Lower lobe of right lung (tissue), 2 donors: ENCODE measurements at regions not wholly inside any gene's neighbourhood (a gene's known extent, or its start where the extent isn't known, plus 50 kb on each side); places are given as distances from the start of the nearest gene placed in this dataset.

Source experiments
- ATAC-seq, 2 donors: fragments of 200-7000 bp; cut with Tn5 transposase; one replicate each; pipeline ENCODE4 v1.9.1; 2020 to 2022; ENCODE audit warnings: mild to moderate bottlenecking in 2 of 2, moderate library complexity in 2 of 2
- DNase-seq: peaks from one replicate; pipeline ENCODE4 v3.0.0-alpha.2; 2020
- H3K27ac ChIP-seq: fragments of 200-600 bp; one replicate; pipeline ENCODE4 v1.8.0; 2022
- H3K27me3 ChIP-seq: fragments of 200-600 bp; one replicate; pipeline ENCODE4 v1.8.0; 2022; ENCODE audit warnings: low read depth
- H3K36me3 ChIP-seq: fragments of 200-600 bp; one replicate; pipeline ENCODE4 v1.8.0; 2022; ENCODE audit warnings: mild to moderate bottlenecking
- H3K4me1 ChIP-seq: fragments of 200-600 bp; one replicate; pipeline ENCODE4 v1.8.0; 2022
- H3K4me3 ChIP-seq: fragments of 200-600 bp; one replicate; pipeline ENCODE4 v1.8.0; 2022; ENCODE audit warnings: mild to moderate bottlenecking
- H3K9me3 ChIP-seq: fragments of 200-600 bp; one replicate; pipeline ENCODE4 v1.8.0; 2022
- intact Hi-C: fragments of 100-400 bp; cut with DNase I; formaldehyde crosslinking; loops from one replicate; pipeline ENCODE4 v1.11.0; 2022
- TF ChIP-seq, protein P1 (sequence below): fragments of 200-600 bp; IDR thresholded peaks from one replicate; pipeline ENCODE4 v1.8.0; 2022; ENCODE audit warnings: antibody characterized with exemption, mild to moderate bottlenecking
- donor health status: DM: no; HTN: yes; CAD: no; lungs with severe emphysema.

DNA sequence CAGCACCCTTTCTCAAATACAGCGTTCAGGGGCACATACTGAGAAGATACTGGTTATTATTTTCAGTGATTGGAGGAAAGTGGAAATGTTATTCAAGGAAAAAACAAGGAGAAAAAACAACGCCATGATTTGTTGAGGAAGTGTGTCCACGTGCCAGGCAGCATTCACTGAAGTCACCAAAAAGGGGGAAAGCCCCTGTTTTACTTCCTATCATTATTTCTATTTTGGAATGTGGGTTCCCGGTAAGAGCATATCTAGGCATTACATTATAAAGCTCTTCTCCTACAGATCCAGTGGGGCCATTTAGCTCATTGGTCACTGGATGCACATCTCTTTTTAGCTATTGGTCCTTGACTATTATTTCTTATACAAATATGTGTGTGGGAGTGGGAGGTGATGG, 518.7 kb downstream of the TXNL1 start:
- Histone ChIP-seq H3K36me3 (no peaks in the 10 kb centered on the region), H3K27me3 (no peaks in the 10 kb centered on the region), H3K9me3 (no peaks in the 10 kb centered on the region), H3K4me1 (peaks cover 9% of the 10 kb centered on the region), H3K4me3 (no peak overlapping the region), H3K27ac (no peak overlapping the region)
- DNase-seq (no peak), ATAC-seq (no peak)
- intact Hi-C loops, result no loop called here
- TF ChIP-seq, protein P1, sequence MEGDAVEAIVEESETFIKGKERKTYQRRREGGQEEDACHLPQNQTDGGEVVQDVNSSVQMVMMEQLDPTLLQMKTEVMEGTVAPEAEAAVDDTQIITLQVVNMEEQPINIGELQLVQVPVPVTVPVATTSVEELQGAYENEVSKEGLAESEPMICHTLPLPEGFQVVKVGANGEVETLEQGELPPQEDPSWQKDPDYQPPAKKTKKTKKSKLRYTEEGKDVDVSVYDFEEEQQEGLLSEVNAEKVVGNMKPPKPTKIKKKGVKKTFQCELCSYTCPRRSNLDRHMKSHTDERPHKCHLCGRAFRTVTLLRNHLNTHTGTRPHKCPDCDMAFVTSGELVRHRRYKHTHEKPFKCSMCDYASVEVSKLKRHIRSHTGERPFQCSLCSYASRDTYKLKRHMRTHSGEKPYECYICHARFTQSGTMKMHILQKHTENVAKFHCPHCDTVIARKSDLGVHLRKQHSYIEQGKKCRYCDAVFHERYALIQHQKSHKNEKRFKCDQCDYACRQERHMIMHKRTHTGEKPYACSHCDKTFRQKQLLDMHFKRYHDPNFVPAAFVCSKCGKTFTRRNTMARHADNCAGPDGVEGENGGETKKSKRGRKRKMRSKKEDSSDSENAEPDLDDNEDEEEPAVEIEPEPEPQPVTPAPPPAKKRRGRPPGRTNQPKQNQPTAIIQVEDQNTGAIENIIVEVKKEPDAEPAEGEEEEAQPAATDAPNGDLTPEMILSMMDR, result no peak

GRCh38 chr18:56118422-56118821, 520.0 kb downstream of the TXNL1 start:
- intact Hi-C loops, result no loop called here
- DNase-seq (no peak), ATAC-seq (no peak)
- H3K4me3 ChIP-seq, result no peak overlapping the region
- peaks cover 9% of the 10 kb centered on the region for H3K4me1 ChIP-seq
- H3K27ac ChIP-seq, result no peak overlapping the region
- no peaks in the 10 kb centered on the region for H3K27me3 ChIP-seq
- H3K36me3 ChIP-seq, result no peaks in the 10 kb centered on the region
- TF ChIP-seq, protein P1, result no peak
- no peaks in the 10 kb centered on the region for H3K9me3 ChIP-seq

- Histone ChIP-seq H3K36me3 (no peaks in the 10 kb centered on the region), H3K4me1 (peaks cover 9% of the 10 kb centered on the region), H3K27me3 (no peaks in the 10 kb centered on the region), H3K4me3 (no peak overlapping the region), H3K27ac (no peak overlapping the region), H3K9me3 (no peaks in the 10 kb centered on the region)
- intact Hi-C loops, result no loop called here
- TF ChIP-seq, protein P1, result no peak
- peak in 1 of 2 donors; percentile 29 for ATAC-seq
- no peak for DNase-seq
Measured at GRCh38 chr18:56115071-56116015, 523.0 kb downstream of the TXNL1 start.

- H3K4me1 ChIP-seq, result peaks cover 9% of the 10 kb centered on the region
- no peaks in the 10 kb centered on the region for H3K27me3 ChIP-seq
- no peak for ATAC-seq
- TF ChIP-seq, protein P1, result no peak
- H3K4me3 ChIP-seq, result no peak overlapping the region
- H3K27ac ChIP-seq, result no peak overlapping the region
- no peaks in the 10 kb centered on the region for H3K36me3 ChIP-seq
- H3K9me3 ChIP-seq, result no peaks in the 10 kb centered on the region
- intact Hi-C loops, result no loop called here
- DNase-seq, result no peak
Measured at GRCh38 chr18:56112984-56113383, 525.0 kb upstream of the TCF4 start.

DNA sequence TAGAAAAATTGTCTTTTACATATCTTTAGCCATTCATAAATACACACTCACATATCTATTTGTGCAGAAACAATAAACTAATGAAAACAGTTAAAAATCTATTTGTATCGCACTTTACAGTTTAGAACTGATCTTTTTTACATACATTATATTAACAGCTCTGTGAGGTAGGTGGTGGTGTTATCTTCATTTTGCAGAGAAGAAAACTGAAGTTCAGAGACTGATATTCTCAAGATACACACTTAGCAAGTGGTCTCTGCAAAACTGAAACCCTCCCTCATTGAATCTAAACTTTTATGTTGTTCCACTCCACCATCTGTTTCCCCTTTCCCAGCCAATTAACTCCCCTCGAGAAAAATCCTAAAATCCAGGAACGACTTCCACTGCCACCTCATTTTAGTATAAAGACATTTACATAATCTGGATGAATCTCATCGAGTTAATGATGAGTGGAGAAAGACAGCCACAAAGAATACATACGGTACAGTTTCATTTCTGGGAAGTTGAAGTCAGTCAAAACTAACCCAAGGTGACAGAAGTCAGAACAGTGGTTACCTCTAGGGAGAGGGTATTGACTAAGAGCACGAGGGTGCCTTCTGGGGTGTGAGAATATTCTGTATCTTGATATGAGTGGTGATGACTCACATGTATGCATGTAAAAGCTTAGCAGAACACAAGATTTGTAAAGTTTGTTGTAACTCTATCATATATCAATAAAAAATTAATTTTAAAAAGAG, 524.2 kb upstream of the TCF4 start:
- Histone ChIP-seq H3K4me1 (peaks cover 9% of the 10 kb centered on the region), H3K4me3 (no peak overlapping the region), H3K36me3 (no peaks in the 10 kb centered on the region), H3K27ac (no peak overlapping the region), H3K27me3 (no peaks in the 10 kb centered on the region), H3K9me3 (no peaks in the 10 kb centered on the region)
- ATAC-seq (no peak), DNase-seq (no peak)
- TF ChIP-seq, protein P1, result no peak
- intact Hi-C loops, result no loop called here
